A673 (cell line): ENCODE measurements at regions not wholly inside any gene's neighbourhood (a gene's known extent, or its start where the extent isn't known, plus 50 kb on each side); places are given as distances from the start of the nearest gene placed in this dataset.

Experiments
- BruUV-seq: library from RNA; stranded (reverse); fragments of 400-500 nt; replicated peaks from 2 replicates; lab custom pipeline; 2021; lab: Mats Ljungman, UMichigan
- CTCF ChIA-PET: fragments of 300-600 bp; sonication (Branson Sonifier 250); formaldehyde crosslinking; loops from one replicate; lab custom pipeline; 2022; ENCODE audit warnings: antibody characterized with exemption; lab: Charles Lee
- POLR2A ChIA-PET: fragments of 300-600 bp; sonication (Branson Sonifier 250); formaldehyde crosslinking; loops from one replicate; lab custom pipeline; 2022; ENCODE audit warnings: antibody characterized with exemption; ENCODE audit not compliant: low non-redundant PET; lab: Charles Lee
- DNase-seq: peaks from one replicate; pipeline ENCODE4 v3.0.0-alpha.2; 2015; ENCODE audit warnings: low spot score
- H3K27ac ChIP-seq: fragments of 200-600 bp; sonication (generic); 2 replicates; pipeline ENCODE4 v1.5.1; 2016; ENCODE audit warnings: mixed run types, low read depth, mild to moderate bottlenecking, mixed read lengths, antibody characterized with exemption, low read length; ENCODE audit not compliant: poor library complexity, severe bottlenecking
- H3K27me3 ChIP-seq: fragments of 200-600 bp; sonication (generic); replicated peaks from 2 replicates; pipeline ENCODE4 v1.6.1; 2017; ENCODE audit warnings: mixed run types, low read depth, mild to moderate bottlenecking, mixed read lengths, antibody characterized with exemption, low read length; ENCODE audit not compliant: insufficient read depth, poor library complexity
- H3K36me3 ChIP-seq: fragments of 200-600 bp; sonication (generic); 2 replicates; pipeline ENCODE4 v1.6.1; 2016; ENCODE audit warnings: mixed run types, mild to moderate bottlenecking, mixed read lengths, antibody characterized with exemption, low read length; ENCODE audit not compliant: insufficient read depth, poor library complexity, severe bottlenecking
- H3K4me1 ChIP-seq: fragments of 200-600 bp; sonication (generic); 2 replicates; pipeline ENCODE4 v1.6.1; 2017; ENCODE audit warnings: mixed run types, mild to moderate bottlenecking, mixed read lengths, antibody characterized with exemption, low read length; ENCODE audit not compliant: insufficient read depth, poor library complexity, severe bottlenecking
- H3K4me3 ChIP-seq: fragments of 200-600 bp; sonication (generic); 2 replicates; pipeline ENCODE4 v1.5.1; 2016; ENCODE audit warnings: low read depth, mixed run types, mild to moderate bottlenecking, mixed read lengths, low read length; ENCODE audit not compliant: poor library complexity, severe bottlenecking
- H3K9me3 ChIP-seq: fragments of 200-600 bp; sonication (generic); 2 replicates; pipeline ENCODE4 v1.6.1; 2016; ENCODE audit warnings: mixed run types, low read depth, mild to moderate bottlenecking, mixed read lengths, antibody characterized with exemption, low read length; ENCODE audit not compliant: poor library complexity, severe bottlenecking
- CTCF ChIP-seq: fragments of 300-800, 200-600 bp; sonication (generic); conservative IDR thresholded peaks from 2 replicates; pipeline ENCODE4 v1.5.1; 2017; ENCODE audit warnings: low read depth, mild to moderate bottlenecking, antibody characterized with exemption, low read length, moderate library complexity, mixed read lengths
- EZH2 ChIP-seq: fragments of 200-600 bp; sonication (generic); IDR thresholded peaks from 2 replicates; pipeline ENCODE4 v1.6.1; 2017; ENCODE audit warnings: borderline replicate concordance, low read depth, mild to moderate bottlenecking, mixed read lengths, antibody characterized with exemption, low read length; ENCODE audit not compliant: poor library complexity, severe bottlenecking
- intact Hi-C: fragments of 100-400 bp; cut with micrococcal nuclease; formaldehyde crosslinking; loops from one replicate; pipeline ENCODE4 v1.10.0; 2022; ENCODE audit not compliant: unreplicated experiment

DNA sequence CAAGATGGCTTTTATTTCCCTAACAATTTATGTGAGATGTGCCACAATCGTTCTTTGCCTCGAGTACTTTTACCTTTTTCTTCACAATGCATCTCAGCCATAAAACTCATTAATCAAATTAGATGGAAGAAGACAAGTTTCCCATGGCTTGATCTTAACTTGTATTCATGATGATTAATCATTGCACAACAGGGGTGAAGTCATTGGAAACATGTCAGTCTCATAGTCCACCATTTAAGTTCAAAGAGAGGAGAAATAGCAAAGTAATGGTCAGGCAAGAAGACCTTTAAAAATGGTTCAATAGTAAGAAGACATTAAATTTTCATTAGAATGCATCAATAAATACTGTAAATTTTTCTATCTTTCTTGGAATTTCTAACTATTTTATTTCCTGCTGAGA, 136.3 kb downstream of the FOXG1 start:
- no peak overlapping the region for H3K27ac ChIP-seq
- H3K4me3 ChIP-seq: no peak overlapping the region
- ChIA-PET CTCF (no interaction called here), POLR2A (no interaction called here)
- intact Hi-C loops: no loop called here
- no peaks in the 10 kb centered on the region for H3K9me3 ChIP-seq
- DNase-seq: no peak
- H3K36me3 ChIP-seq: no peaks in the 10 kb centered on the region
- BruUV-seq: no TSS peak
- H3K27me3 ChIP-seq: peaks cover 11% of the 10 kb centered on the region
- no peaks in the 10 kb centered on the region for H3K4me1 ChIP-seq
- TF ChIP-seq EZH2: no peak
- no peak for TF ChIP-seq CTCF

DNA sequence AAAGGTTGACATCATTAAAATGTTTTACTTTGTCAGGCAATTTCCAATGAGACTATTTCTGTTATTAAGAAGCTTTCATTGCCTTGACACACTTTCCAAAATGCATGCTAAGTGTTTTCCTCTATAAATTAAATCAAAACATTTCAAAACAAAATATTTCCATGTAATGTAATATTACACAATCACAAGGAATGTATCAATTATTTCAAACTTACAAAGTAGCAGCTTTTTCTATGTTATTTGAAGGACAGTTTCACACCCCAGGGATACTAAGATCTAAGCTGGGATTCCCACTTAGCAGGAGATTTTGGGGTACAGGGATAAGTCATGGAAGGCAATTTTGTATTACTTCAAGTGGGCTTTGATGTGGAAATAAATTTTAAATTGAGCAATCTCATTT, 144.9 kb downstream of the FOXG1 start:
- BruUV-seq: no TSS peak
- TF ChIP-seq EZH2 (no peak), CTCF (no peak)
- H3K9me3 ChIP-seq: no peaks in the 10 kb centered on the region
- intact Hi-C loops: no loop called here
- CTCF ChIA-PET: no interaction called here
- POLR2A ChIA-PET: no interaction called here
- H3K36me3 ChIP-seq: no peaks in the 10 kb centered on the region
- DNase-seq: no peak
- peaks cover 24% of the 10 kb centered on the region for H3K27me3 ChIP-seq
- no peaks in the 10 kb centered on the region for H3K4me1 ChIP-seq
- no peak overlapping the region for H3K27ac ChIP-seq
- no peak overlapping the region for H3K4me3 ChIP-seq

DNA sequence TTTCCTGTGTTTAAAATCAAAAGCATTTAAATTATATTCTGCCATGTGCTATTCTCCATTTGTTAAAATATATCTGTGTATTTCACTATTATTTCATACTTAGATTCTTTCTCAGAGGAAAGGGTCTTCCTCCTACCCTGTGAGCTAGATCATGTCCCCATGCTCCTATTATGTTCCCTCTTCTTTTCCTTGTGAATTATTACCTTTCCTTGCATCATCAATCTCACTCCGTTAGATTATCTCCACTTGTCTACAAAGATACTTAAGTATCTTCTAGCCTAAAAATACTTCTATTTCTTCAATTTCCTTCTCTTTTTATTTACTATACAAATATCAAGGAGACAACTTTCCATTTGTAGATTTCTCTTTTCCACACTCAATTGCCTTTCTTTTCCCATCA, 146.5 kb downstream of the FOXG1 start:
- TF ChIP-seq CTCF (no peak), EZH2 (no peak)
- Histone ChIP-seq H3K4me3 (no peak overlapping the region), H3K27me3 (peaks cover 24% of the 10 kb centered on the region), H3K9me3 (no peaks in the 10 kb centered on the region), H3K4me1 (no peaks in the 10 kb centered on the region), H3K27ac (no peak overlapping the region), H3K36me3 (no peaks in the 10 kb centered on the region)
- no TSS peak for BruUV-seq
- ChIA-PET CTCF (no interaction called here), POLR2A (no interaction called here)
- intact Hi-C loops: no loop called here
- no peak for DNase-seq
